HUES64 (cell line): ENCODE measurements at regions not wholly inside any gene's neighbourhood (a gene's known extent, or its start where the extent isn't known, plus 50 kb on each side); places are given as distances from the start of the nearest gene placed in this dataset.

ENCODE experiments used
- H3K27ac ChIP-seq: 2 replicates; pipeline ENCODE4 v1.7.0; 2013; ENCODE audit warnings: low read depth, low read length, inconsistent platforms
- H3K27me3 ChIP-seq: 2 replicates; pipeline ENCODE4 v1.6.1; 2013; ENCODE audit warnings: mild to moderate bottlenecking, low read length; ENCODE audit not compliant: insufficient read depth
- H3K36me3 ChIP-seq: 2 replicates; pipeline ENCODE4 v1.6.1; 2013; ENCODE audit warnings: mild to moderate bottlenecking, low read length; ENCODE audit not compliant: insufficient read depth
- H3K4me1 ChIP-seq: 2 replicates; pipeline ENCODE4 v1.6.1; 2013; ENCODE audit warnings: mild to moderate bottlenecking, low read length, moderate library complexity; ENCODE audit not compliant: insufficient read depth
- H3K4me3 ChIP-seq: 2 replicates; pipeline ENCODE4 v1.5.1; 2013; ENCODE audit warnings: mild to moderate bottlenecking, low read length, moderate library complexity
- H3K9ac ChIP-seq: 2 replicates; pipeline ENCODE4 v1.6.1; 2013; ENCODE audit warnings: mild to moderate bottlenecking, low read depth, low read length
- H3K9me3 ChIP-seq: 2 replicates; pipeline ENCODE4 v1.6.1; 2013; ENCODE audit warnings: low read depth, low read length; ENCODE audit not compliant: insufficient read depth
- WGBS: fragments of 150-250, 120-280 bp; methylation state at CpG from one replicate; pipeline ENCODE4 v1.1.7; 2013; ENCODE audit warnings: missing lambda C conversion rate; 5-methylcytosine and 5-hydroxymethylcytosine counted together

- Histone ChIP-seq H3K36me3 (no peaks in the 10 kb centered on the region), H3K9ac (no peak overlapping the region), H3K27ac (no peak overlapping the region), H3K9me3 (no peaks in the 10 kb centered on the region), H3K4me3 (no peak overlapping the region), H3K4me1 (peaks cover 5% of the 10 kb centered on the region; the same call in 1 of the 2 replicates), H3K27me3 (no peaks in the 10 kb centered on the region)
- 95% methylated on average over 2 of the region's 2 CpGs for WGBS
Observed at GRCh38 chr1:193565971-193566577, 379.7 kb upstream of the B3GALT2 start.

- no peak overlapping the region for H3K27ac ChIP-seq
- H3K9me3 ChIP-seq, result no peaks in the 10 kb centered on the region
- no peak overlapping the region for H3K9ac ChIP-seq
- H3K4me1 ChIP-seq, result peaks cover 5% of the 10 kb centered on the region; the same call in 1 of the 2 replicates
- H3K27me3 ChIP-seq, result no peaks in the 10 kb centered on the region
- WGBS, result 40% methylated on average over 1 of the region's 2 CpGs
- H3K4me3 ChIP-seq, result no peak overlapping the region
- no peaks in the 10 kb centered on the region for H3K36me3 ChIP-seq
Observed at GRCh38 chr1:193562121-193562520, 375.7 kb upstream of the B3GALT2 start.

DNA sequence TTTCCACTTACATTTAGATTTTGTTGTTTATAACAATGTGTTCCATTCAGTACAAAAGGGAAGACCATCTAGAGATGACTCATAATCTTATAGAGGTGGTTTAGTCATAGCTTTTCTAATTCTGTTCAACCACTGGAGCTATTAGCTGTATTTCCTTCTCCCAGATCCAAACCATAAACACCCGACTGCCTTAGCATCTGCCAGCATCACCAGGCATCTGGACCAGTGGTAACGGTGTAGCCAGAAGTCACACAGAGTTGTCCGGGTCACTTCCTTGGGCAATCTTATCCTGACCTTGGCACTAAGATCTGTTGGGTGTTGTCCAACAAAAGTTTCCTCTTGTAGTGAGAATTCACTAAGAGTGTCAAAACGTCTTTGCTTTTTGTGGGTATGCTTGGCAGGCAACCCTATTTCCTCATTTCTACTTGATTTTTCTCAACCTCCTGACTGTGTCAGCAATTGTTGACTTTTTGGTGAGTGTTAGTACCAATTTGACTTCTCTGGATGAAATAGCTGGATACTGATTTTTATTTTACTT is 372.1 kb upstream of the B3GALT2 start:
- Histone ChIP-seq H3K4me3 (no peak overlapping the region), H3K9me3 (no peaks in the 10 kb centered on the region), H3K9ac (no peak overlapping the region), H3K27ac (no peak overlapping the region), H3K27me3 (no peaks in the 10 kb centered on the region), H3K4me1 (peaks cover 5% of the 10 kb centered on the region; the same call in 1 of the 2 replicates), H3K36me3 (no peaks in the 10 kb centered on the region)
- 97% methylated on average over 4 of the region's 4 CpGs for WGBS

- 83% methylated on average over 3 of the region's 4 CpGs for WGBS
- H3K36me3 ChIP-seq, result no peaks in the 10 kb centered on the region
- H3K9ac ChIP-seq, result no peak overlapping the region
- no peak overlapping the region for H3K27ac ChIP-seq
- no peaks in the 10 kb centered on the region for H3K9me3 ChIP-seq
- no peaks in the 10 kb centered on the region for H3K27me3 ChIP-seq
- H3K4me3 ChIP-seq, result no peak overlapping the region
- no peaks in the 10 kb centered on the region for H3K4me1 ChIP-seq
Observed at GRCh38 chr1:193555662-193556441, 369.4 kb upstream of the B3GALT2 start.

DNA sequence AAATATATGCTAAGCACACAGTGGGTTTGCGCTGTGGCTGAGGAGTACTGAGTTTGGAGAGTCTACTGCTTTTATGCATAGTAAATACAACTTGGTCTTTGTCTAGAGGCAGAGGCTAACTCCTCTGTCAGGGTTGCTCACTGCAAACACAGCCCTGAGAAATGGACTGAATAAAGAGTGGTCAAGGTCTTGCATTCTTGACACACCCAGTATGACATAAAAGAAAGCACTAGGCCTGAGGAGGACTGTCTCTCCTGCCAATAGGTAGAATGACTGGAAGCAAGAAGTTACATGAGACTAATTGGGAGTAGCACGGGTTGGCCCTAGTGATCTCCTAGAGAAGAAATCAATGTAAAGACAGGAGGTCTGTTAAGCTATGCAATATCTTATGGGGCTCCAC is 367.2 kb upstream of the B3GALT2 start:
- H3K27ac ChIP-seq, result no peak overlapping the region
- H3K9ac ChIP-seq, result no peak overlapping the region
- H3K4me1 ChIP-seq, result no peaks in the 10 kb centered on the region
- no peak overlapping the region for H3K4me3 ChIP-seq
- no peaks in the 10 kb centered on the region for H3K36me3 ChIP-seq
- no peaks in the 10 kb centered on the region for H3K9me3 ChIP-seq
- WGBS, result 90% methylated on average over 2 of the region's 2 CpGs
- no peaks in the 10 kb centered on the region for H3K27me3 ChIP-seq

- Histone ChIP-seq H3K27me3 (no peaks in the 10 kb centered on the region), H3K9ac (no peak overlapping the region), H3K4me3 (no peak overlapping the region), H3K36me3 (no peaks in the 10 kb centered on the region), H3K4me1 (no peaks in the 10 kb centered on the region), H3K9me3 (no peaks in the 10 kb centered on the region), H3K27ac (no peak overlapping the region)
- WGBS, result 97% methylated on average over 4 of the region's 4 CpGs
Observed at GRCh38 chr1:193552274-193552673, 365.9 kb upstream of the B3GALT2 start.

GRCh38 chr1:193549081-193549480 is 362.7 kb upstream of the B3GALT2 start:
- H3K4me1 ChIP-seq, result no peaks in the 10 kb centered on the region
- 87% methylated on average over 1 of the region's 1 CpG for WGBS
- no peaks in the 10 kb centered on the region for H3K9me3 ChIP-seq
- H3K27me3 ChIP-seq, result no peaks in the 10 kb centered on the region
- no peak overlapping the region for H3K27ac ChIP-seq
- no peak overlapping the region for H3K9ac ChIP-seq
- H3K4me3 ChIP-seq, result no peak overlapping the region
- no peaks in the 10 kb centered on the region for H3K36me3 ChIP-seq

GRCh38 chr1:193545171-193545570 is 358.8 kb upstream of the B3GALT2 start:
- 94% methylated on average over 2 of the region's 2 CpGs for WGBS
- Histone ChIP-seq H3K4me3 (no peak overlapping the region), H3K27ac (no peak overlapping the region), H3K4me1 (peaks cover 17% of the 10 kb centered on the region), H3K36me3 (no peaks in the 10 kb centered on the region), H3K9ac (no peak overlapping the region), H3K9me3 (no peaks in the 10 kb centered on the region), H3K27me3 (no peaks in the 10 kb centered on the region)

DNA sequence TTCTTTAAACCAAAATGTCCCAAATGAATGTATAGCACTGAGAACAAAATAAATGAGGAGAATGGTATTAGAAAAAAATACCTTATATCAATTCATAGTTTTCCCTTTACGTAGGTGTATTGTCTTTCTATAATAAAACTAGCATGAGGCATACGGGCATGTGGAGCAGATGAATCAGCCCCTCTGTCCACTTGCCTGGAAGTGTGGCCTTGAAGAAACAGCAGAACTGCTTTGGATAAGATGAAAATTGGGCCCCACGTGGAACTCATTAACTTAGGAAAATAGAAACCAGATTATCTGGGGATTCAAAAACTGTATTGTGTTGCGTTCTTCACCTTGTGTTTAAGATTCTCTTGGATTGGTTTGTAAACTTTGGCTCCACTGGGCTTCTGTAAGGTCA is 356.8 kb upstream of the B3GALT2 start:
- Histone ChIP-seq H3K36me3 (no peaks in the 10 kb centered on the region), H3K27ac (no peak overlapping the region), H3K4me3 (no peak overlapping the region), H3K27me3 (no peaks in the 10 kb centered on the region), H3K9me3 (no peaks in the 10 kb centered on the region), H3K4me1 (peaks cover 17% of the 10 kb centered on the region), H3K9ac (no peak overlapping the region)
- 88% methylated on average over 3 of the region's 4 CpGs for WGBS

- peaks cover 17% of the 10 kb centered on the region for H3K4me1 ChIP-seq
- no peaks in the 10 kb centered on the region for H3K27me3 ChIP-seq
- H3K4me3 ChIP-seq, result no peak overlapping the region
- no peaks in the 10 kb centered on the region for H3K36me3 ChIP-seq
- H3K27ac ChIP-seq, result no peak overlapping the region
- 42% methylated on average over 1 of the region's 1 CpG for WGBS
- H3K9ac ChIP-seq, result no peak overlapping the region
- no peaks in the 10 kb centered on the region for H3K9me3 ChIP-seq
Observed at GRCh38 chr1:193542690-193543089, 356.3 kb upstream of the B3GALT2 start.

DNA sequence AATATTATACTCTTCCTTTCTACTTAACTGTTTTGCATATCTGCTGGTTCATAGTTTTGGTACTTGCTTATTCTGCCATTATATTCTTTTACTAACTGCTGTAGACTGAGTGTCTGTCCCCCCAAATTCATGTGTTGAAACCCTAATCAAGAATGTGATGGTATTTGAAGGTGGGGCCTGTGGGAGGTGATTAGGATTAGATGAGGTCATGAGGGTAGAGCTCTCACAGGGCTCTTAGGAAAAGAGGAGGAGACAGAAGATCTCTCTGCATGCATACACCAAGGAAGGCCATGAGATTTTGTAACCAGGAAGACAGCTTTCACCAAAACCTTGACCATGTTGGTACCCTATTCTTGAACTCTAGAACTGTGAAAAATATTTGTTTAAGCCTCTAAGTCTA is 354.1 kb upstream of the B3GALT2 start:
- Histone ChIP-seq H3K9ac (no peak overlapping the region), H3K4me3 (no peak overlapping the region), H3K4me1 (peaks cover 17% of the 10 kb centered on the region)

More for the DNA sequence above, 354.1 kb upstream of the B3GALT2 start:
- no peak overlapping the region for H3K27ac ChIP-seq
- H3K27me3 ChIP-seq, result no peaks in the 10 kb centered on the region
- H3K9me3 ChIP-seq, result no peaks in the 10 kb centered on the region
- no peaks in the 10 kb centered on the region for H3K36me3 ChIP-seq
